Activated CD4-positive, alpha-beta T cell treated with anti-CD3 and anti-CD28 coated beads, Interleukin-2, Interleukin-6, amounts not matched to agents 100 ng/mL and 50 ng/mL, durations not matched to agents 16 hours and 8 hours (primary cell): ENCODE measurements at regions not wholly inside any gene's neighbourhood (a gene's known extent, or its start where the extent isn't known, plus 50 kb on each side); places are given as distances from the start of the nearest gene placed in this dataset.

ENCODE experiments used
- DNase-seq: peaks from one replicate; pipeline ENCODE4 v3.0.0-alpha.2; 2020

- no peak for DNase-seq
These were observed 183.2 kb upstream of the ZRANB2 start for GRCh38 chr1:71264039-71264438.

DNA sequence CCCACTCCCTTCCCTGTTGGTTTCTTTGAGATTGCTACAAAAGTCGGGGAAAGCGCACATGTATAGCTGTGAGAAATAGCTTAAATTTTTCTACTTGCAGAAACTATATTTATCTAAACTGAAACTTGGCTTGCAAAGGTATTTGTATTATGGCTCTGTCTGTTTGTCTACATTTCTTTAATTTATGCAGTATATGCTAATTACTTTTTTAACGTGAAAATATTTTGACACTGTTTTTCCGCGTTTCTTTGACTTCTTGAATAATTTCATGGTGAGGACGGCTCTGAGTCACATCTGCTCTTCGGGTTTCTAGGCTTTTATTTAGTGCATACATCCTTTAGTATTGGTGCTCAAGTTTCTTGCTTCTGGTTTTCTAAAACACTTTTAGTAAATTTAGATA is 182.1 kb upstream of the ZRANB2 start:
- DNase-seq: no peak

DNA sequence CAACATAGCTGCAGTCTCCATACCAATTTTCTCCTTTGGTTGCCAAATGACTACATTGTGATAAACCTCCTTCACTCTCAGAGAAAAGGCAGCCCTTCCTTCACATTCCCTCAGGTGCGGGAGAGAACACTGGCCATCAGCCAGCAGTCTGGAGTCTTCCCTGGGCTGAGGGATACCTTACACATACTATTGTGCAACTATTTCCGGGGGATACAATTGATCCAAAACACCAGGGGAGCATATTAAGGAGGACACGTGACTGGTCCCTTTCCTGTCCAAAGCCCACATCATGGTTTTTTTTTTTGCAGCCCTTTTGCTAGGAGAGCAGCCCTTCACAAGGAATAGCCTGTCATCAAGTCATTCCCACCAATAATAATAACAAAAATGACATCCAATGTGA is 172.1 kb upstream of the ZRANB2 start:
- no peak for DNase-seq

- no peak for DNase-seq
These were observed 164.4 kb upstream of the ZRANB2 start for GRCh38 chr1:71245246-71245645.

- no peak for DNase-seq
These were observed 161.4 kb upstream of the ZRANB2 start for GRCh38 chr1:71242239-71242638.

DNA sequence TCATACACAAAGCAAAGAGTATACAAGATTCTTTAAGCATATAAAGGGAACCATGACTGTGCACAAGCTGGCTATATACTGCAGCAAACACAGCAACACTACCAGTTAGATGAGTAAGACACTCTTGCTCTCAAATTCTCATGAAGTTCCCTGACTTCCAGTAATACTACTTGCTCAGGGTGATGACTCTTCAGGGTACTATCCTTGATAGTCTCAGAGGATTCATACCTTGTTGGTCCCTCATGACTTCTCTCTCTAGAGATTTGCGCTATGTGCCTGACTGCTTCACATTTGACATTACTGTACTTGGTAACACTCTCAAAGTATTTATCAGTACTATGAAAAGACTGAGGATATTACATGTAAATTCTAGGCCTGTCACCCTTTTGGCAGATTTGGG is 159.8 kb upstream of the ZRANB2 start:
- DNase-seq: no peak

- no peak for DNase-seq
These were observed 155.7 kb upstream of the ZRANB2 start for GRCh38 chr1:71236503-71236902.

DNA sequence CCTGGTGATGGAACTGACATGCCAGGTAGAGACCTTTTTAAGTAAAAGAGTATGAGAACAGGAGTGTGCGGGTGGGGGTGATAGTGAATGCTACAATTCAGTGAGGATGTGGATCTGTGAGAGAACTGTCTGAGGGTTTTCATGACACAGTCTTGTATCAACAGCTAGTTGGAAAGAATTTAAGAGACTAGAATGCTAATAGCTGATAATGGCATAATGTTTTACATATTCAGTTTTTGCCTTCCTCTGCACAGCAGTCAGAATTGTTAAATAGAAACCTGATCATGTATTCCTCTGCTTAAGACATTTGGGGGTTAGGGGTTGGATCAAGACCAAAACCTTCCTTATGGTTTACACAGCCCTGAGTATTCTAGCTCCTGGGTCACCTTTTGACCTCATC is 152.8 kb upstream of the ZRANB2 start:
- DNase-seq: no peak

GRCh38 chr1:71232786-71233185 is 152.0 kb upstream of the ZRANB2 start:
- no peak for DNase-seq

DNA sequence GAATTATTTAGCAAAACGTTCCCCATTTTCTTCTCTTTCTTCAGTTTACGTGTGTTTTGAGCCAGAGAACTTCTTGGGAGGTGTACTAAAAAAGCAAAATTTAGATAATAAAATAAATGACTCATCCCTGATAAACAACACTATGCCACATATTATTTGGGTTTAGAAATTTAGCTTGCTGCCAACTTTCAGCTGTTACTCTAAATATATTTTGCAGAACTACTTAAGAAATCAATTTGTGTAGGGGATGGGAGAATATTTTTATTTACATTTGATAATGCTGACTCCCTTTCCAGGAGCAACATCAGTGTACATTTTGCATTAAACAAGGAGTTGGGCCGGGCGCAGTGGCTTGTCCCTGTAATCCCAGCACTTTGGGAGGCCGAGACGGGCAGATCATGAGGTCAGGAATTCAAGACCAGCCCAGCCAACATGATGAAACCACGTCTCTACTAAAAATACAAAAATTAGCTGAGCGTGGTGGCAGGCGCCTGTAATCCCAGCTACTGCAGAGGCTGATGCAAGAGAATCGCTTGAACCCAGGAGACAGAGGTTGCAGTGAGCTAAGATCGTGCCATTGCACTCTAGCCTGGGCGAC is 151.4 kb upstream of the ZRANB2 start:
- no peak for DNase-seq

DNA sequence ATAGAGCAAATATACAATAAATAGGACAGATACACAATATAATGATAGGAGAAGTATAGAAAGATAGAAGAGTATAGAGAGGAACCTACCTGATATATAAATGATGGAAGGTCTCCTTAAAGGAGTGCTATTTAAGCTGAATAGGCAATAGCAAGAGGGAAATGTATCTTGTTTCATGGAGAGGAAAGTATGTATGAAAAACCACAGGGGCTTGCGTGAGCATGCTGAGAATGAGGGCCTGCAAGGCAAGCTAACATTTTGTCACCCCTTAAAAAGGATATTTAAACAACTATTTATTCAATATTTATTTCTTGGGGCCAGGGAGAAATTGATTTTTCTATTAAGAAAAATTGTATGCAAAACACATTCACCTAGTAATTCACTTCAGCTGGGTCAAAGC is 150.9 kb upstream of the ZRANB2 start:
- no peak for DNase-seq

GRCh38 chr1:71228742-71229365 is 148.0 kb upstream of the ZRANB2 start:
- no peak for DNase-seq

DNA sequence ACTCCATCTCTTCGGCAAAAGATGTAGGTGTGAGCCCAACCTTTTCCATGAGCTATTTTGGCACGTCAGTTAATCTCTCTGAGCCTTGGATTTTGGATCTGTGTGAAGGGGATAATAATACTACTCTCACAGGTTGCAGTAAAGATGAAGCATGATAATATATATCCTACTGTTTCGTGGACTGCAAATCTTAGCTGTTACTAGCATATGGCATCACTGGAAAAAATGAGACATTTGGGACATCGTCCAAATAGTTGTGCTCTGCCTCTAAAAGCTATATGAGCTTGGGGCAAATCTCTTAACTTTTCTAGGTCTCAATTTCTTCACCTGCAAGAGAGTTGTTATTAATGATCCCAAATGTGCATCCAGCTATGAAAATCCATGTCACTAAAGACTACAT is 147.4 kb upstream of the ZRANB2 start:
- no peak for DNase-seq

DNA sequence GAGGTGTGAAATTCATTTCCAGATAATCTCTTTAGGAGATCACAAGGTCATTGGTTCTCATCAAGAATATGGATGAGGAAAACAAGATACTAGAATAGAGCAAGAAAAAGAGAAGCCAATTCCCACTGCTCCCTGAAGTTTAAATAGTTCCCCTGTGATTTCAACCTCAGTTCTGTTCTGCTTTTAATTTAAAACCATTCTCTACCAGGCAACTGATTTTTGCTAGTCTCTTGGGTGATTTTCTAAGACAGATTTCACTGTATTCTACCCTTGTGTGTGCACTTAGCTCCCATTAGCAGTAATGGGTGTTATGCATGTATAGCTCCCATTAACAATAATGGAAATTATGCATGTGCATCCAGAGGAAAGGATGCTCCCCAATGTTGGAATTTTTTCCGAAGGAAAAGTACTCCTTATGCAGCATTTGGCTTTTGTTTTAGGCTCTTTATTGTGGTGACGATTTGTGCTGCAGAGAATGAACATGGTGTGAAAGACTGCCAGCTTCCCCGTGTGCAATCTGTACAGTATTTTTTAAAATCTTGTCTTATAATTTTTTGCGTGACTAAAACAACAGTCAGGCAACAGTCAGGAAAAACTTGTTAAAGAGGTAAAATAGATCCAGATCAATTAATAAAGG is 144.0 kb upstream of the ZRANB2 start:
- no peak for DNase-seq

DNA sequence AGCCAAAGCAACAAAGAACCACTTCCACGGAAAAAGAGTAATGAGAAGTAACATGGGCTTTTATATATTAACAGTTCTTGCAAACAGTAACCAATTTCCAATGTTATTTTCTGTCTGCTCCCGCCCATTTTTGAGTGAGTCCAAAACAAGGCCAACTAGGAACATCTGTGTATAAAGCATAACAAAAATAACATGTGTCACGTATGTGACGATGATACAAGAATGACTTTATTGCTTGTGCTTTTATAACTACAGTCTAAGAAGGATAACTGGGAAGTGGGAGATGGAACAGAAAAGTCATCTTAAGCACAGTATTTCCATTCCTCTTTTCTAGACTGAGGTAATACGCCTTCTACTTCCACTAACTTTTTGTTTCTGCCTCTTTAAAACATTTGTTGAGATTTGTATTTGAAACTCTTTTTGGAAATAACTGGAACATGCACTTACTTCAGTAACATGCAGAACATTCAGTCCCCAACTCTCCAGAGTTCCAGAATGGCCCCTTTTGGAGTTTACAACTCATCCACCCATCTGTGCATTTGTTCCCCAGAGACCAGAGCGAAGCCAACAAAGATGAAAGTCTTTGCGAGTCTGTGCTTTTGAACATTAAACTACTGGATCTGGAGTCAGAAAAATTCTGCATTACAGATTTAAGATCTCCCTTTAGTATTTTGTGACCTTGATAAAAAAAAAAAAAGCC is 143.0 kb upstream of the ZRANB2 start:
- DNase-seq: no peak

DNA sequence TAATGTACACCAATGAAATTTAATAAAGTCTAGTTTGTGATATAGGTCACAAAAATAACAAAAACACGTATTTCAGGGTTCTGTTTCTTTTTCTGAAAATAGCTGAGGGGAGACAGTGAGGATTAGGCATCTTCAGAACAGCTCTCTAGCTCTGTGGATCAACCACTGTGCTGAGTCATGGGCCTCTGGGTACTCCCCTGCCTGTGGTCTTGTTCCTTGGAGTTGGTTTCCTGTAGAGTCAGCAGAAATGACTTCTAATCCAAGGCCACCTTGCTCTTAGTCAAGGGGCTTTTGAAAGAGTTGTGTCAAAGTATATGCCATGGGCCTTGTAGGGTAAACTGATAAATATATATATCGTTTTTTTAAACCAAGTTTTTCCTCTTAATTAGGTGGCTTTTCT is 141.8 kb upstream of the ZRANB2 start:
- DNase-seq: no peak

- DNase-seq: no peak
These were observed 129.9 kb upstream of the ZRANB2 start for GRCh38 chr1:71210718-71211117.

DNA sequence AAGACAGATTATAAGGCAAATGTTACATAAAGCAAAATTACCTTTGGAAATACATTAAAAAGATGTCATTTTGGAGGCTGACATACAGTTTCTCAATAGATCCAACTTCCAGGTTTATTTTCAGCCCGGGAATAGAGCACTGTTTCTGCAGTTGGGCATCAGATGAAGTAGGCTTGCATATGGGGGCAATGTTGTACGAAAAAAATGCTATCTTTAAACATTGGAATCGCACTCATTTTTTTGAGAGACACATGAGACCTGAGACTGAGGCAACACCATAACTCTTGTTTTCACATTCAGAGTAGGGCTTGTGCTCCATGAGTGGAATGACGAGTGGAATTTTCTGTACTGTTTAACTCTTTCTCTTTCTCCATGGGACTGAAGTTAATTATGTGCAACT is 122.4 kb upstream of the ZRANB2 start:
- no peak for DNase-seq

DNA sequence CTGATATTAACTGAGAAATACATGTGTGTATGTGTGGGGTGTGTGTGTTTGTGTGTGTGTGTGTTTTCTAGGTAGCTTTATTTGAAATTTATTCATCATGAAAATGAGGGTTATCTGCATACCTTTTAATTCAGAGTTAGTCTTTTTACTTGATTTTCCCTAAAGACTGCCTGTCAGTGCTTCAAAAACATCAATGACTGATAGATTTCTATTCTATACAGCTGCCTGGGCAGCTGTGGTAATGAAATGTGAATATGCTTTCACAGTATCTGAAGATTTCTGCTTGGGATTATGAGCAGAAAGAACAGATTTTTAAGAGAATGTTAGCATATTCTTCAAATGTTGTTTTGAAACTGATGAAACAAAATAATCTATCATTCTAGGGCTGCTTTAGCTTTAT is 119.7 kb upstream of the ZRANB2 start:
- DNase-seq: no peak

DNA sequence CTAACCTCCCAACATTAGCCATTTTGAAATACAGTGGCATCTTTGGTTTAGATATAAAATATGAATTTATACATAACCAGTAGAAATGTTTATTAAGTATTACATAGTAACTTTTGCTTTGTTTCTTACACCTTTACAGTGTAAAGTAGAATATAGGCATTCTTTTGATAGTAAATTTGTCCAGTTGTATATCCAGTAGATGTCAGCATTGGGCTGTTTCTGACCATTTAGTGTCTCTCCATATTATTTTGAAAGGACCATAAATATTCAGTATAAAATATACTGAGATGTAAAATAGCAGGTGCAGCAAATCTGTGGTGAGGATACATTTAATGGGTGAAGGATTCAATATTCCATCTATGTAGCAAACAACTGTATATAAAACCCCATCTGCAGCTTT is 115.8 kb upstream of the ZRANB2 start:
- no peak for DNase-seq

GRCh38 chr1:71193153-71193552 is 112.3 kb upstream of the ZRANB2 start:
- no peak for DNase-seq

GRCh38 chr1:71191520-71191919 is 110.7 kb upstream of the ZRANB2 start:
- no peak for DNase-seq

- DNase-seq: no peak
These were observed 110.0 kb upstream of the ZRANB2 start for GRCh38 chr1:71190843-71191242.

DNA sequence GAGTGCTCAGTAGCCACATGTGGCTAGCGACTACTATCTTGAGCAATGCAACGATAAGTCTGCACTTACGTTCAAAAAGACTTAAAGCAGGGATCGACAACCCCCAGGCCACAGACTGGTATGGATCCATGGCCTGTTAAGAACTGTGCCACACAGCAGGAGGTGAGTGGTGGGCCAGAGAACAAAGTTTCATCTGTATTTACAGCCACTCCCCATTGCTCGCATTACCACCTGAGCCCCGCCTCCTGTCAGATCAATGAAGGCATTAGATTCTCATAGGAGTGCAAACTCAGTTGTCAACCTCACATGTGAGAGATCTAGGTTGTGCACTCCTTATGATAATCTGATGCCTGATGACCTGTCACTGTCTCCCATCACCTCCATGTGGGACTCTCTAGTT is 103.6 kb upstream of the ZRANB2 start:
- no peak for DNase-seq
